GM13977 (cell line): ENCODE measurements at regions not wholly inside any gene's neighbourhood (a gene's known extent, or its start where the extent isn't known, plus 50 kb on each side); places are given as distances from the start of the nearest gene placed in this dataset.

ENCODE experiments used
- DNase-seq: peaks from one replicate; pipeline ENCODE4 v3.0.0; 2012; ENCODE audit warnings: low spot score
- CTCF ChIP-seq: IDR thresholded peaks from 2 replicates; pipeline ENCODE4 v1.5.1; 2012; ENCODE audit warnings: mild to moderate bottlenecking, control low read depth; ENCODE audit not compliant: insufficient read depth; ENCODE audit errors: extremely low read depth, missing control alignments
- in situ Hi-C: fragments of 300-500 bp; cut with MboI; formaldehyde crosslinking; loops from one replicate; pipeline ENCODE4 v1.12.0; 2022; ENCODE audit warnings: low sequenced_read_pairs, low pct_unique_long_range_greater_than_20kb, mixed read lengths, inconsistent platforms; ENCODE audit not compliant: unreplicated experiment

- DNase-seq = no peak
- in situ Hi-C loops = no loop called here
- no peak for TF ChIP-seq CTCF
Measured at GRCh38 chr17:54466875-54467274, 433.8 kb upstream of the TOM1L1 start.

- TF ChIP-seq CTCF = no peak
- in situ Hi-C loops = no loop called here
- no peak for DNase-seq
Measured at GRCh38 chr17:54482843-54483242, 417.8 kb upstream of the TOM1L1 start.

GRCh38 chr17:54493691-54494090 lies 407.0 kb upstream of the TOM1L1 start:
- in situ Hi-C loops = no loop called here

GRCh38 chr17:54494721-54495715 lies 405.6 kb upstream of the TOM1L1 start:
- in situ Hi-C loops = no loop called here
- DNase-seq = no peak
- no peak for TF ChIP-seq CTCF

More at GRCh38 chr17:54493691-54494090, 407.0 kb upstream of the TOM1L1 start:
- no peak for DNase-seq
- TF ChIP-seq CTCF = no peak

- in situ Hi-C loops = no loop called here
- TF ChIP-seq CTCF = no peak
- no peak for DNase-seq
Measured at GRCh38 chr17:54505404-54505803, 395.2 kb upstream of the TOM1L1 start.

GRCh38 chr17:54518706-54519105 lies 381.9 kb upstream of the TOM1L1 start:
- no peak for TF ChIP-seq CTCF
- in situ Hi-C loops = no loop called here
- no peak for DNase-seq
